ENCODE measurements at regions not wholly inside any gene's neighbourhood (a gene's known extent, or its start where the extent isn't known, plus 50 kb on each side); places are given as distances from the start of the nearest gene placed in this dataset.

DNA sequence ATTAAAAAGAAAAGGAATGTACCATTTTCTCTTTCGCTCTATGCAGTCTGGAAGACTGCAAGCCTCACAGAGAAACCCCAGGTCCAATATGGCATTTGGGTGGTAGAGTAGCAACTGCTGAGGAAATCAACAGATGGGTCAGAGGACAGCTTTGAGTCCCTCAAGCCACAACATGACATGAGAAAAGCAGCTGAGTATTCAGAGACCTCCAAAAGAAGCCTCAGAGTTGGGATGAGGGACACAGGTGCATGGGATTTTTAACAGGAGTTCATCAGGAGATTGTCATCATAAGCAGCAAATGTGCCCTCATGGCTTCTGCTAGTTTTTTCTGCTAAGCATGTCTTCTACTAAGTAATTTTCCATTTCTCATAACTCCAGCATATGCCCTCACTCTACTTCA lies 111.6 kb downstream of the BLID start:
- Histone ChIP-seq H3K27me3 (no peaks in the 10 kb centered on the region), H3K36me3 (replicated peaks in 1 of 2) (no peaks in the 10 kb centered on the region), H3K4me1 (replicated peaks in 1 of 2) (no peaks in the 10 kb centered on the region), H3K9me3 (replicated peaks in 1 of 3) (no peaks in the 10 kb centered on the region), H3K27ac (no peak overlapping the region), H3K4me3 (no peak overlapping the region)
- no peak for DNase-seq
- intact Hi-C loops (cut with DNase I): no loop called here
- TF ChIP-seq, protein P1, sequence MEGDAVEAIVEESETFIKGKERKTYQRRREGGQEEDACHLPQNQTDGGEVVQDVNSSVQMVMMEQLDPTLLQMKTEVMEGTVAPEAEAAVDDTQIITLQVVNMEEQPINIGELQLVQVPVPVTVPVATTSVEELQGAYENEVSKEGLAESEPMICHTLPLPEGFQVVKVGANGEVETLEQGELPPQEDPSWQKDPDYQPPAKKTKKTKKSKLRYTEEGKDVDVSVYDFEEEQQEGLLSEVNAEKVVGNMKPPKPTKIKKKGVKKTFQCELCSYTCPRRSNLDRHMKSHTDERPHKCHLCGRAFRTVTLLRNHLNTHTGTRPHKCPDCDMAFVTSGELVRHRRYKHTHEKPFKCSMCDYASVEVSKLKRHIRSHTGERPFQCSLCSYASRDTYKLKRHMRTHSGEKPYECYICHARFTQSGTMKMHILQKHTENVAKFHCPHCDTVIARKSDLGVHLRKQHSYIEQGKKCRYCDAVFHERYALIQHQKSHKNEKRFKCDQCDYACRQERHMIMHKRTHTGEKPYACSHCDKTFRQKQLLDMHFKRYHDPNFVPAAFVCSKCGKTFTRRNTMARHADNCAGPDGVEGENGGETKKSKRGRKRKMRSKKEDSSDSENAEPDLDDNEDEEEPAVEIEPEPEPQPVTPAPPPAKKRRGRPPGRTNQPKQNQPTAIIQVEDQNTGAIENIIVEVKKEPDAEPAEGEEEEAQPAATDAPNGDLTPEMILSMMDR (IDR thresholded peaks at IDR 0.05): no peak
- TF ChIP-seq POLR2A (IDR thresholded peaks at IDR 0.05): no peak
- 84 to 100% (median 95%) methylated on average over 1 of the region's 1 CpG for WGBS, 4 donors

- Histone ChIP-seq H3K27me3 (no peaks in the 10 kb centered on the region), H3K4me3 (no peak overlapping the region), H3K4me1 (replicated peaks in 1 of 2) (no peaks in the 10 kb centered on the region), H3K27ac (no peak overlapping the region), H3K36me3 (replicated peaks in 1 of 2) (no peaks in the 10 kb centered on the region), H3K9me3 (replicated peaks in 1 of 3) (no peaks in the 10 kb centered on the region)
- 55 to 64% (median 59%) methylated on average over 1 of the region's 1 CpG for WGBS, 4 donors
- no peak for DNase-seq
- intact Hi-C loops (cut with DNase I): no loop called here
- TF ChIP-seq, protein P1 (IDR thresholded peaks at IDR 0.05): no peak
- TF ChIP-seq POLR2A (IDR thresholded peaks at IDR 0.05): no peak
Measured at GRCh38 chr11:122002926-122003325, 113.1 kb downstream of the BLID start.

DNA sequence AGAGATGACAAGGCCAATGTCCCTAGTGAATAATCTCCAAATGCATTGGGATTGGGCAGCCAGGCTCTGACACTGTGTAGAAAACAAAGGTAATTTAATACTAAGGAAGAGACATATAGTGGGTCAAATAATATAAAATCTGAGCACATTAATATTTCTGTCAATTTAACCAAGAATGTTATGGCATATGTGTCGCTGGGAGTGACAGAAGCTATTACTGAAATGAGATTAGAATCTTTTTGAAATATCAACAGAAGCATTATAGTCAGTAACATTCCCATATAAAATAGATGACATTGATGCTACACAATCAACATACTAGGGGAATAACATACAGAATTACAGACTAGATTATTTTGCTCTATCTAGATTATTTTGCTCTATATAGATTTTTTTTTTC lies 114.0 kb downstream of the BLID start:
- no peak for TF ChIP-seq POLR2A (IDR thresholded peaks at IDR 0.05)
- TF ChIP-seq, protein P1 (IDR thresholded peaks at IDR 0.05): no peak
- no peaks in the 10 kb centered on the region for H3K36me3 ChIP-seq (replicated peaks in 1 of 2)
- no peak for DNase-seq
- intact Hi-C loops (cut with DNase I): no loop called here
- H3K27ac ChIP-seq: no peak overlapping the region
- WGBS, 4 donors: 93 to 96% (median 94%) methylated on average over 1 of the region's 1 CpG
- H3K4me1 ChIP-seq (replicated peaks in 1 of 2): no peaks in the 10 kb centered on the region
- no peaks in the 10 kb centered on the region for H3K27me3 ChIP-seq
- H3K9me3 ChIP-seq (replicated peaks in 1 of 3): no peaks in the 10 kb centered on the region
- no peak overlapping the region for H3K4me3 ChIP-seq

- TF ChIP-seq, protein P1 (IDR thresholded peaks at IDR 0.05): no peak
- no peak for TF ChIP-seq POLR2A (IDR thresholded peaks at IDR 0.05)
- Histone ChIP-seq H3K27ac (no peak overlapping the region), H3K27me3 (no peaks in the 10 kb centered on the region), H3K4me3 (no peak overlapping the region), H3K36me3 (replicated peaks in 1 of 2) (no peaks in the 10 kb centered on the region), H3K4me1 (replicated peaks in 1 of 2) (no peaks in the 10 kb centered on the region), H3K9me3 (replicated peaks in 1 of 3) (no peaks in the 10 kb centered on the region)
- intact Hi-C loops (cut with DNase I): no loop called here
- WGBS, 4 donors: 70 to 83% (median 74%) methylated on average over 2 of the region's 2 CpGs
- DNase-seq: no peak
Measured at GRCh38 chr11:121999651-122000050, 116.4 kb downstream of the BLID start.

Data from adrenal gland (tissue), 9 donors.